Astrocyte of the hippocampus (primary cell): ENCODE measurements at regions not wholly inside any gene's neighbourhood (a gene's known extent, or its start where the extent isn't known, plus 50 kb on each side); places are given as distances from the start of the nearest gene placed in this dataset.

Source experiments
- DNase-seq: peaks from one replicate; pipeline ENCODE4 v3.0.0; 2011; ENCODE audit warnings: low read depth, low spot score

DNA sequence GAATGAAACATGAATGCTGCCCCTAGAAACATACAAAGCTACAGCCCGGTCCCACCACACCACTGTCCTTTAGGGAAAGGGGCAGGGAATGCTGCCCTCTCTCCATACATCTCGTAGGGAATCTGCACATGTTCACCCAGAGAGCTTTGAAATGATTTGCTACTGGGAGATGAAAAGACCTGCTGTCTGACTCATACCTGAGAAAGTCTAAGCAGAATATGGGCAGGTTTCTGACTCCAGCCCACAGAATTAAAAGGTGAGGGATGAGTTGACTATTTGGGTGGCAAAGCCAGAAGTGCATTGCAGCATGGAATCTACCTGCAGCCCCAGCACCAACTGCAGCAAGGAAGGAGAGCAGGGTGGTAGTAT is 297.9 kb downstream of the TLE1 start:
- DNase-seq = no peak

- DNase-seq = no peak
These were observed 298.4 kb downstream of the TLE1 start for GRCh38 chr9:81390792-81391456.

GRCh38 chr9:81389569-81389993 is 299.8 kb downstream of the TLE1 start:
- peak; percentile 96 for DNase-seq

- no peak for DNase-seq
These were observed 300.5 kb downstream of the TLE1 start for GRCh38 chr9:81388831-81389230.

GRCh38 chr9:81387360-81388106 is 301.8 kb downstream of the TLE1 start:
- no peak for DNase-seq

DNA sequence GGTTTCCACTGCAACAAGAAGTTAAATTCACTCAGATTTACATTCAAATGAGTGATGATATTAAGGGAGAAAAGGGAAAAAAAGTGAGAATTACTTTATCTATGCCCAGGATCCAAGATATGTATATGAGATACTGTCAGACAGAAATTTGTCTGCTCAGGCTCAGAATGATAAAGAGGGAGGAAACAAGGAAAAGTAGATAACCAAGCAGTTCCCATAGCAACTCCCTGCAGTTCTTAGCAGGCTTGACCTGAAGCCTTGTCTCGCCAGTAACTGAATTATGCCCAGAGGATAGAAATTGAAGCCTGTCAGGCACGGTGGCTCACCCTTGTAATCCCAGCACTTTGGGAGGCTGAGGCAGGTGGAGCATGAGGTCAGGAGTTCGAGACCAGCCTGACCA is 304.4 kb downstream of the TLE1 start:
- no peak for DNase-seq

- no peak for DNase-seq
These were observed 307.1 kb downstream of the TLE1 start for GRCh38 chr9:81382281-81382680.

- DNase-seq = no peak
These were observed 307.7 kb downstream of the TLE1 start for GRCh38 chr9:81381694-81382093.

DNA sequence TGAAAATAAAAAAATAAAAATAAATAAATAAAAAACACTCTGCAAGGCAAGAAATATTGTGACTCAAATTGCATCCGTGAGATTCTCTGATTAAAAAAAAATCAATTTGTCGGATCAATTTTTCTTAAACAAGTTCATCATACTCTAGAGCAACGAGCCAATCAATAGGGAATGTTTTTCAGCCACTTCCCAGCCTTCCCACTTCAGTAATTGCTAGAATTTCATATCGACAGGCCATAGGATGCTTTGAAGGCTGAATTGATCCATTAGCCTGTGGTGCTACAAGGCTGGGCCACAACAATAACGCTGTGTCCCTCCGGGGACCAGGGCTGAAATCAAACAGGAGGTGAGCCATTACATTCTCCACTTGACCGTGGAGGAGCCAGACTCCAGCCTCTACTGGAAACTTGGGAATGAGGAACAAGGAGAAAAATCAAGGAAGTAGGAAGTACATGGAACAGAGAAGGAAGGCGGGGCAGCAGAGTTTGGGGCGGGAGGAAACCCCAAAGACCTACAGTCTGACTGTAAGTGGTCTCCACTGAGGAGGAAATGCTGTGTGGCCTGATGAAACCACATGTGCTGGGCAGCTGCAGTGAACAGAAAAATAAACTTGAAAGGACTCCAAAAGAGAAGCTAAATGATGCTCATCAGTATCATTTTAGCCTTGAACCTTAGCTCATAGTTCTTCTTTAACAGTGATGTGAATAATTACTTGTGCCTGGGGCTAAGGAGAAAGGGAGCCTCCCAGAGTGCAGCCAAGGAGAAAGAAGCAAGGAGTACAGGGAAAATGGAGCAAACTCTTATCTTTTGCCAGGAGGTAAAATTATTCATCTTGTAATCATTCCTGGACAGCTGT is 308.6 kb downstream of the TLE1 start:
- DNase-seq = no peak

- no peak for DNase-seq
These were observed 309.7 kb downstream of the TLE1 start for GRCh38 chr9:81379655-81380054.

DNA sequence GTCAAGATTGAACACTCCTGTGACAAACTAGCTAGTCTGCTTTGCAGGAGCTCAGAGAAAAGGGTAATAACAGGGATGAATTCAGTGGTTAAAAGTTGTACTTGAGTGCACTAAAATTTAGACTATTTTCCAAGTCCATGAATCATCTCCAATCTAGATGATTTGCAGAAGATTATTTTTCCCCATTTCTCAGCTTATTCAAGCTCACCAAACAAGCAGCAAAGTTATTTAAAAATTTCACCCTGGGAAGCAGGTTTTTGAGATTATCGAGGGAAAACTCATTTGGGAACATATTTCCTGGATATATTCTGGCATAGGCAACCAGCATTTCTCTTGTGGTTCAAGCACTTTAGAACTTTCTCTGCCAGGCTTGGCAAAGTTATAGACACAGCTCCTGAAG is 311.4 kb downstream of the TLE1 start:
- DNase-seq = no peak

DNA sequence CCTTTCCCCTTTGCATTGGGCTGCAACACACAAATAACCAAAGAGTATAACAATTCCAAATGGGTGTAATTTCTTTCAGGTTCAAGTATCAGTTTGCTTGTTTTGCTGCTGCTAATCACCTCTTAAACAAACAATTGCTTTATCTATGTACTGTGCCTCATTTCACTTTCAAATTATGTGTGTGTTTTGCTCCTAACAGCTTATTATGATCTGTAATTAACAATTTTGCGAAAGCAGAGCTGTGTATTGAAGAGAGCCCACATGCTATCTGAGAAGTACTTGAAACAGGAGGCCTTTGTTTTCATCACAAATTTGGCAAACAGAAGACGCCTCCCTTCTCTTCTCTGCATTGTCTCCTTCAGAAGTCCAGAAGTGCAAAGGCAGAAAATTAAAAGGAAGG is 312.0 kb downstream of the TLE1 start:
- DNase-seq = no peak

- DNase-seq = no peak
These were observed 313.9 kb downstream of the TLE1 start for GRCh38 chr9:81375187-81376100.

GRCh38 chr9:81374459-81375186 is 314.7 kb downstream of the TLE1 start:
- peak; percentile 29 for DNase-seq

DNA sequence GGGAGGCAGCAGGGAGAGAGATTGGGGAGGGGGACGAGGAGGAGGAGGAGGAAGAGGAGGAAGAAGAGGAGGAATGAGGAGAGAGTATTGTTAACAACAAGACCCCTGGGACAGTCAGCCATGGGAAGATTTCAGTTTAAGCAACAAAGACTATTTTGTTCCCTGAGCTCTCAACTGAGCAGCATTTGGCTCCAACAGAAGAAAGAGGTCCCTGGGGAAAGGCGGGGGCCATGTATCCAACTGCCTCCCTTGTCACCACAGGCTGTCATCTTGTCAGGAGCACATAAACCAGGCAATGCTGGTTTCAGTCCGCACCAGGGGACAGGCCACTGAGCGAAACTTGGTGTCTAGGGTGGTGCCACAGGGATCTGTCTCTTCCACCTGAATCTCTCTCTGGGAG is 316.1 kb downstream of the TLE1 start:
- DNase-seq = no peak

GRCh38 chr9:81372628-81373191 is 316.6 kb downstream of the TLE1 start:
- DNase-seq = no peak

DNA sequence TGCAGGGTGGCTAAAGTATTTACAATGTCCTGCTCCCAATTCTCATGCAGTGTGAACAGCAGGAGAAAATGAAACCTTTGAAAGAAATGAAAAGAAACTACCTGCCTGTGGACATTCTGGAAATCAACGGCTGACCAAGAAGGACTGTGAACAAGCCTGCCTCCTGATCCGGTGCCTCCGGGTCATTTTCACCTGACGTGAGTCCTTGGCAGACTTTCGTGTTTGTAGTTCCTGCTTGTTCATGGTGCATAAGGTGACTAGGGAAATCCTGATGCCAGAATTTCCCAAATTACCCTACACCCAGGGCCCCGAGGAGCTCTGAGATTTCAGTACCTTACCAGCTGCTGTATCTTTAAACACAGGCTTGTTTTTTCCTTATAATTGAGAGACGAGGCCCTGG is 317.5 kb downstream of the TLE1 start:
- DNase-seq = no peak

DNA sequence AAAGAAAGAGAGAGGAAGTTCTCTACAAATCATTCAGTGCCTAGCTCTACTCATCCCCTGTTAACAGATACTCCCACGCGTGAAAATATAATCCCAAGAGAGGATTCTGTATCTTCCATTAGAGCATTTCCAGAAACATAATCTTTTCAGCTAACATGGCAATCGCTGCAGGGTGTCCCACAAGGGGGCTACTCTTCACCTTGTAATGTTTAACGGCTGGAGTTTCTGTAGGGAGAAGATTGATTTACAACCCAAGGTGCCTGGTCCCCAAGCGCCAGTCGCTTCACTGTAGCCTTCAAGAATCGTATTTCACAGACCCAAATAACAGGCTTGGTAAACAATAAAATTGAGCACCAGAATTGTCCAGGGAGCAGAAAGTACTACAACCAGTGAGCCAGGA is 318.7 kb downstream of the TLE1 start:
- no peak for DNase-seq

DNA sequence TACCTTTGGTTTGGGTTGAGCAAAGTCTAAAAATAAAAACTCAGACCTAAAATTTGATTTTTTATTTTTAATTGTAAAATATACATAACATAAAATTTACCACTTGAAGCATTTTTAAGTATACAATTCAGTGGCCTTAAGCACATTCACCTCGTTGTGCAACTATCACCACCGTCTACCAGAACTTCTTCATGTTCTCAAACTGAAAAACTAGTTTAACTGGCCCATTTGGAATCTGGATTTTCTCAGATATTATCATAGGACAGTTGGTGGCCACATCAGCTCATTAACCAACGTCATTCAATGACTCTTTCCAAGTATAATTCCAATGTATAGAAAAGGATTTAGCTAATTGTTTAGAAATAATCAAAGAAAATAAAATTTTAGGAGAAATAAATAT is 319.3 kb downstream of the TLE1 start:
- DNase-seq = no peak

DNA sequence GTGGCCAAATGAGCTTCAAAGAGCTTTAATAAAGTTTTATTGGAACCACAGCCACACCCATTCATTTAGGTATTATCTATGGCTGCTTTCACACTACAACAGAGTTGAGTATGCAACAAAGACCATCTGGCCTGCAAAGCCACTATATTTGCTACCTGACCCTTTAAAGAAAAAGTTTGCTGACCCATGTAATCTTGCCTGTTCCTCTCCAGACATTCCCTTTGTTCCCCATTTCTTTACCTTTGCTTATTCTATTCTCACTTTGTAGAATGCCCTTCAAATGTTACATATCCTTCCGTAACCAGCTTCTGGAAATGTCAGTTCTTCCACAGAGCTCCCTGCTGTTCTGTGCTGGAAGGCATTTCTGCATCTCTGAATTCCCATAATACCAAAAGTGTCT is 320.2 kb downstream of the TLE1 start:
- no peak for DNase-seq
